DND-41 (cell line): ENCODE measurements at regions not wholly inside any gene's neighbourhood (a gene's known extent, or its start where the extent isn't known, plus 50 kb on each side); places are given as distances from the start of the nearest gene placed in this dataset.

Experiments used
- CTCF ChIP-seq: IDR thresholded peaks from 2 replicates; pipeline ENCODE4 v1.5.1; 2012; ENCODE audit warnings: borderline replicate concordance, low read length, moderate library complexity, mild to moderate bottlenecking; ENCODE audit not compliant: poor library complexity, severe bottlenecking; ENCODE audit errors: extremely low read depth
- EZH2 ChIP-seq: IDR thresholded peaks from 3 replicates; pipeline ENCODE4 v1.6.1; 2012; ENCODE audit warnings: borderline replicate concordance, low read depth, mild to moderate bottlenecking, moderate library complexity, low read length, inconsistent platforms; ENCODE audit not compliant: severe bottlenecking

- TF ChIP-seq CTCF, result no peak
- no peak for TF ChIP-seq EZH2
Observed at GRCh38 chr22:49373289-49373666, 454.4 kb downstream of the BRD1 start.
